ENCODE measurements at regions not wholly inside any gene's neighbourhood (a gene's known extent, or its start where the extent isn't known, plus 50 kb on each side); places are given as distances from the start of the nearest gene placed in this dataset.
"Not testable (repeated sequence)": the region's sequence is repeated elsewhere in the genome, so short reads cannot be mapped to it uniquely, and the experiment has no call there.

DNA sequence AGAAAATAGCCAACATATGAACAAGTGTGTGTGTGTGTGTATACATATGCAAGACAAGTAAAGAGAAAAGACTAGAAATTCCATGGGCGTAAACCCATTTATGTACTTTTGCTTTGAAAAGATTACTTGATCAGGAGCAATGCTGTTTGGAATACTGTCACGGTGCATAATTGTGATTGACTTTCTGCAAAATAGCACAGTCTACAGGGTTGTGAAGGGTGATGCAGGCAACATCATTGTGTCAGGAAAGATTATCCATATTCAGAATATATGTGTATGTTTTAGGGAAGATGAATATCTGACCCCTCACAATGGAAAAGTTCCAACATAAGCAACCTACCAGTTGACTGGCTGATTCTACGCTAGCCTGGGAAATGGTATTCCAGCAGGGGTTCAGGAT lies 307.7 kb downstream of the JRKL start:
- DNase-seq = no peak

DNA sequence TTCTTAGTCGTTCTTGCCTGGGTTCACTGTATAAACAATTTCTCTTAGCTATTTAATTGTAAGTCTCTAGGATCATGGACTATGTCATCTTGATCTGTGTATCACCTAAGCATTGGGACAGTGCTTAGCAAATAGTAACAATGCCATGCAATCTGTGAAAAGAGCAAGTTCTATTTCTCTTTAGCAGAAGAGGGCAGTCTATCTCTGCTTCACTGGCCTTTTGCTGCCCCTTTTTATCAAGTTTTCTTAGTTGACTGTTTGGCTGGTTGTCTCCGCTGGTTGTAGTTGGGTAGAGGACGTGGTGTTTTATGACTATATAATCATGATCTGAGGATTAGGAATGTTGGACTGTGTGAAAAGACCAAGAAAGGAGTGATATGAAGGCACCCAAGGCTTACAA lies 315.0 kb downstream of the JRKL start:
- no peak for DNase-seq

DNA sequence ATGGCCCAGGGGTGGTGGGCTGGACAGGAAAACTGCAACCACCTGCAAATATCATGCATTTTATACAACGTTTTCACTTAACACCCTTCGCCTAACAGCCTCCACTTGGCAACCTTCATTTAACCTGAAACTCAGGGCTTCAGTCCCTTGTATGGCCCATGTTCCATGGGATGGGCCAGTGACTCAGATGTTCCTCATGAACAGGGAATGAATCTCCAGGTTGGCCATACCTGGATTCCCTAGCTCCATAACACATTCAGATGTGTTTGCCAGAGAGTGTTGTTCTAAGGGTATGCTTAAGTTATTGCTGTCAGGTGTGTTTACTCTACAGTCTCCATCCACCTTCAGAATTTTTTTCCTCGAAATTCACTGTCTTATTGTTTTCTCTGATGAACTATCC lies 316.9 kb downstream of the JRKL start:
- DNase-seq = no peak

DNA sequence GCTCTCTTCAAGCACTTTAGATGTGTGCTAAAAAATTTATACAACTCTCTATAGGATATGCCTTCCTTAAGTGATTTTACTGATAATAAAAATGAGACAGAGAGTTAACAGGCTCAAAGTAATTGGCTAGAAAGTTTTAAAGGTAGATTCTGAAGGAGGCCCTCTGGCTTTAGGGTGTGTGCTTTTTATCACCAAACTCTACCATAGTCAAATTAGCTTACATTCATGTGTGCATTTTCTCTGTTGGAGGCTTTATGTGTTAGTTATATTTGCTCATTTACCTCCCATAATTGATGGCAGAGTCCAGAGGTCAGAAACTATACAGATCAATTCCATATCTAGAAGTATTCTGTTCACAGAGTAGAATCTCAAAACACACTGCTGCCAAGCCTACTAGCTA lies 317.5 kb downstream of the JRKL start:
- no peak for DNase-seq

DNA sequence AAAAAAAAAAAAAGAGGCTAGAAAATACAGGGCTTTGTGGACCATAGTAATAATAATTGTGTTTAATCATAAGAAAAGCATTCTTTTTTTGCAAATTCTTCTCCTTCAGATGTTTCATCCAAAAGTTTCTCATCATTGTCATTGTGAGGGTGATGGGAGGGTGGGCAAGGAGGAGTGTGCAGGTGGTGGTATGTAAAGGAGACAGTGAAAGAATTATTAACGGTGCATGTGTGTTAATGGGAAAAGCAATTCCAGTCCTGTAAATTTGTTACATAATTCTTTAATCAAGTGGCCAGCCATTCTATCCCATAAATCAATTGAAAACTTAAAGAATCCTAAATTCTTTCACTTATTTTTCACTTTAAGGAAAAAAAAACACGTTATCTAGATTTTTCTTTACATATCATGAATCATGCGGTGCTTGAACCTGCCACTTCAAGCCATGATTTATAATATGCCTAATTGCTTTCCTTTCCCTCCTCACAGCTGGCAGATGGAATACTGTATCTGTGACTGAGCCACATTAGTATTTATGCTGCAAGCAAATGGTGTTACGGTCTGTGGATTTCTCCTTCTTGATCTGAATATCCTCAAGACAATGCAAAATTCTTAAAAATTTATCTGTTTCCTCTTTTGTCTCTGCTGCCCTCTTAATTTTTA lies 318.5 kb downstream of the JRKL start:
- DNase-seq = no peak

DNA sequence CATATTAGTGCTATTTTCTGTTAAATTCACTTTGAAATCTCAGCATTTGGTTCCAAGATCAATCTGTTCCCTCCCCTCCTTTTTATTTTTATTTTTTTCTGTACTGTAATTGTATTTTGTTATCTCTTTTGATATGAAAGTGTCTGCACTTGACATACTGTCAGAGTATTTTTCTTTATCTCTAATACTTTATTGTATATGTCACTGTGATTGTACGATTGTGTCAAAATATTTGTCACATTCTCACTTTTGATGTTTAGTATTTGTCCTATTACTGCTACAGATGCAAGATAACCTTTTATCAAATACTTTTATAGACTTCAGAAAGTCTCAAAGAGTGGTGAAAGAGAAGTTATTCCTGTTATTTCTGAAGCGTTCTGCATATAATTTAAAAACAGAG lies 323.5 kb downstream of the JRKL start:
- DNase-seq = no peak

DNA sequence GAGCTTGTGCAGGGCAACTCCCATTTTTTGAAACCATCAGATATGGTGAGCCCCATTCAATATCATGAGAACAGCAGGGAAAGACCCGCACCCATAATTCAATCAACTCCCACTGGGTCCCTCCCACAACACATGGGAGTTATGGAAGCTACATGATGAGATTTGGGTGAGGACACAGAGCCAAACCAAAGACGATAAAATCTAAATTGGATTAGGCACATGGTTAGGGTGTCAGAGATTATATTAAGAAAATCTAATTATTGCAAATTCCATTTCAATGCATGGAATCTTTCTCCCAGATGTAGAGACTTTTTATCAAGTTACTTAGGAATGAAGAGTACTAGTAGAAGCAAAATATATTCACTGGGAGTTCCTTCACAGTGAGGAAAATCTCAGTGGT lies 324.9 kb downstream of the JRKL start:
- DNase-seq = no peak

DNA sequence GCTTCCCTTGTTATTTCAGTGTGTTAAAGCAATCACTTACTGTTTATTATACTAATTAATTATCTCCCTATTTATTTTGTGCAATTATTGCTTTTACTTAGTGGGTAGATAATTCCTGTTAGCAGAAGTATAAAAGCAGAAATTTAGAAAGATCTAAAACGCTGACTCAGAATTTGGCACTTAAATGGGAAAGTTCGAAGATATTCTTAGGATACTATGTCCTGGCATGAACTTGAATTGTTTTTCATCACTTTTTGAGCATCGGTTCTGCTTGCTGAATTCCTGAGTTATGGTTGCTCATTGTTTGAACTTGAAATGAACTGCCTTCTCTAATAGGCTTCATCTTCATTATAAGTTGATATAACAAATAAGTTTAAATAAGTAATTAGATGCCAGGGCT lies 325.4 kb downstream of the JRKL start:
- peak; percentile 5 for DNase-seq

DNA sequence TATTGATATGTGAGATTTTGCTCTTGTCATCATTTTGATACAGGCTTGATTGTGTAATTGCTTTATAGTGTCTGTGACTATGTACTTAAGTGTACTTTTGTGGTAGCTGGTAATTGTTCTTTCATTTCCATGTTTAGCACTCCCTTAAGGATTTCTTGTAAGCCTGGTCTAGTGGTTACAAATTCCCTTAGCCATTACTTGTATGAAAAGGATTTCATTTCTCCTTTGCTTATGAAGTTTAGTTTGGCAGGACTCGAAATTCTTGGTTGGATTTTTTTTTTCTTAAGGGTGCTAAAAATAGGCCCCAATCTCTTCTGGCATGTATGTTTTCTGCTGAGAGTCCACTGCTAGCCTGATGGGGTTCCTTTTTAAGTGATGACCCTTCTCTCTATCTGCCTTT lies 346.8 kb downstream of the JRKL start:
- no peak for DNase-seq

DNA sequence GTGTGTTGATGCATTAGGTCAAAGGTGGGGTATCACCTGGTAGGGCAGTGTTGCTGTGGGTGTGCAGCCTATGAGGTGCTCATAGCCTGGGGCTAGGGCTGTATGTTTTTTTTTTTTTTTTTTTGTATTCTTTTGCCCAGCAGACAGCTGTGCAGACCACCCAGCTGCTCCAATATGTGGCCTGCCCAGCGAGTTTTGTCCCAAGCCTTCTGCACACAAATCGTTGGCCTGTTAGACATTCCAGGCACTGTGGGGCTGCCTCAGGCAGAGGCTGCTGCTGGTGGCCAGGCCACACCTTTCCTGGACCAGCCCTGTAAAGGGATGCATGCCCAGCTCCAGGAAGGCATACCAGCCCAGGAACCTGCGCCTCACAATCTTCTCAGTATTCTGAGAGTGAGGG lies 348.5 kb downstream of the JRKL start:
- DNase-seq = no peak

DNA sequence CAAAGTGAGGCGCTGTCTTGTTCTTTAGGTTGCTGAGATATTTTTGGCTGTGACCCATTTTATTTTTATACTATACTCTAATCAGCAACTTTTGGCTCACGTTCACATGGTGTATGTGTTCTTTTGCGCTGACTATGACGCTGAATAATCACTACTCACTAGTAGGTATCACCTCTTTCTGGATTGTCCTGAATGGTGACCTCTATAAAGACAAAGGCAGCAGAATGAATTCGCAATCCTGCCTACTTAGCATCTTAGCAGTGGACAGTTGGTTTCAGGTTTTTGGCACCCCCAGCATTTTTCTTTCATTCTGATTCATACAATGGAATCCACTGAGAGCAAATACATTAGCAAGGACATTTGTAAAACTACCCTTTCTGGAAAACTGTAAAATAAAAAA lies 351.3 kb downstream of the JRKL start:
- DNase-seq = no peak

DNA sequence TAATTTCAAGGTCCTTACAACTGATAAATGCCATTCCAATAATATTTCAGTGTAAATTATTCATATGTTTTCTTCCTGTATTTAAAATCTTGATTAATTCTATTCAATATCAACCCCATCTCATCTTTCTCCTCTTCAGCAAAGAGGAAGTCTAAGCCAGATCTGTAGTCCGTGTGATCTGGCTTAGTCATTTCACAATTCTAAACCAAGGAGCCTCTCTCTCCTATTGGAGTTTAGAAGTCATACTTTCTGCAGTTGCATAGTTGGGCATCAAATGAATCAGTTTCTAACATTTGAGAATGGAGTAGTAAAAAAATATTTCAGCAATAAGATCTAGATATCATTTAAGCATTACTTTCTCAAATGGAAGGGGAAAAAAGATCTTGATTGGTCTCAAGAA lies 354.9 kb downstream of the JRKL start:
- no peak for DNase-seq

DNA sequence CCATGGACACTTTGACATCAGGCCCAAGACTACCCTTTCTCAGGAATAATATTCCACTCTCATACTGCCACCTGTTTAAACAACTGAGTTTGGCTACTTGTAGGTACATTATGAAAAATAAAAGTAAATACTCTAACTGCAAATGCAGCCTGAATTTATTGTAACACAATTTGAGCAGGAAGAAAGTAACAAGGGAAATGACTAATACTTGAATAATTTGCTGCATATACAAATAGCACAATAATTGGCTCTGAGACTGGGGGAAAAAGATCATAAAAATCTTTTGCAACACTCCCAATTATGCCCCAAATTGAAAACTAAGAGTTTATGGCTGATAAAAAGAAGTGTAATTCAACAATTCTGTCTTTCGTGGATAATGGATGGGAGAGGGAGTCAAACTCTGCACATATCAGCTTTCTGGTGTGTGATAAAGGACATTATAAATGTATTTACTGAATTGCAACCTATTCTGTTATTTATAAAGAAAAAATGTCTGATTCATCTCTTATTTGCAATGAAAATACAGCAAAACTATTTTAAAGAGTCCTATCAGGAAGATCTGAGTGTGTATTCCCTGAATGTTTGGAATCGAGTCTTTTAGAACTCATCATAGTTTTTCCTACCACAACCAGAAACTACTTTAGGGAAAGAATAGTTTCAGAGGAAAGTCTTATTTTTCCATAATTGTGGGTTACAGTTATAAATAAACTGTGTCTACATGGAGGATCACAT lies 359.0 kb downstream of the JRKL start:
- DNase-seq = peak; percentile 1

DNA sequence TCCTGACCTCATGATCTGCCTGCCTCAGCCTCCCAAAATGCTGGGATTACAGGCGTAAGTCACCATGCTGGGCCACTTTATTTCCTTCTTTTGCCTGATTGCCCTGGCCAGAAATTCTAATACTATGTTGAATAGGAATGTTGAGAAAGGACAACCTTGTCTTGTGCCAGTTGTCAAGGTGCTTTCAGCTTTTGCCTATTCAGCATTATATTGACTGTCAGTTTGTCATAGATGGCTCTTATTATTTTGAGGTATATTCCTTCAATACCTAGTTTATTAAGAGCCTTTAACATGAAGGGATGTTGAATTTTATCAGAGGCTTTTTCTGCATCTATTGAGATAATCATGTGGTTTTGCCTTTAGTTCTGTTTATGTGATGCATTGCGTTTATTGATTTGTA lies 362.0 kb downstream of the JRKL start:
- not testable (repeated sequence) for DNase-seq

DNA sequence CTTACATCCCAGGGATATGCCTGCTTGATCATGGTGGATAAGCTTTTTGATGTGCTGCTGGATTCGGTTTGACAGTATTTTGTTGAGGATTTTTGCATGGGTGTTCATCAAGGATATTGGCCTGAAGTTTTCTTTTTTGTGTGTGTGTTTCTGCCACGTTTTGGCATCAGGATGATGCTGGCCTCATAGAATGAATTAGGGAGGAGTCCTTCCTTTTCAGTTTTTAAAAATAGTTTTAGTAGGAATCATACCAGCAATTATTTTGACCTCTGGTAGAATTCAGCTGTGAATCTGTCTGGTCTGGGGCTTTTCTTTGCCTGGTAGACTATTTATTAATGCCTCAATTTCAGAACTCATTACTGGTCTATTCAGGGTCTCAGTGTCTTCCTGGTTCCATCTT lies 362.4 kb downstream of the JRKL start:
- no peak for DNase-seq

DNA sequence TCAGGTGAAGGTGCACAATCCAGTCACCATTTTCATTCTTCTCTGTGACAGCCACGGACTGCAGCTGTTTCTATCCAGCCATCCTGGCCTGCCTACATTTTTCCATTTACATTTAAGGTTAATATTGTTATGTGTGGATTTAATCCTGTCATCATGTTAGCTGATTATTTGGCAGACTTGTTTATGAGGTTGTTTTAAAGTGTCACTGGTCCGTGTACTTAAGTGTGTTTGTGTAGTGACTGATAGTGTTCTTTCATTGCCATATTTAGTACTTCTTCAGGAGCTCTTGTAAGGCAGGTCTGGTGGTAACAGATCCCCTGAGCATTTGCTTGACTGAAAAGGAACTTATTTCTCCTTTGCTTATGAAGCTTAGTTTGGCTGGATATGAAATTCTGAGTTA lies 364.2 kb downstream of the JRKL start:
- no peak for DNase-seq

DNA sequence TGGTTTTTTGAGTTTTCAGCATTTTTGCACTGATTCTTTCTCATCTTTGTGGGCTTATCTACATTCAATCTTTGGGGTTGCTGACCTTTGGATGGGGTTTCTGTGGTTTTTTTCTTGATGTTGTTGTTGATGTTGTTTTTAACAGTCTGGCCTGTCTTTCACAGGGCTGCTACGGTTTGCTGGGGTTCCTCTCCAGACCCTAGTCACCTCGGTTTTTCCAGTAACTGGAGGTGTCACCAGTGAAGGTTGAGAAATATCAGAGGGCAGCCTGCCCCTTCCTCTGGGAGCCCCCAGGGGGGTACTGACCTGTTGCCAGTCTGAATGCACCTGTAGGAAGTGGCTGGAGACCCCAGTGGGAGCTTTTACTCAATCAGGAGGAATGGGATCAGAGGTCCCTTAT lies 365.4 kb downstream of the JRKL start:
- DNase-seq = no peak

DNA sequence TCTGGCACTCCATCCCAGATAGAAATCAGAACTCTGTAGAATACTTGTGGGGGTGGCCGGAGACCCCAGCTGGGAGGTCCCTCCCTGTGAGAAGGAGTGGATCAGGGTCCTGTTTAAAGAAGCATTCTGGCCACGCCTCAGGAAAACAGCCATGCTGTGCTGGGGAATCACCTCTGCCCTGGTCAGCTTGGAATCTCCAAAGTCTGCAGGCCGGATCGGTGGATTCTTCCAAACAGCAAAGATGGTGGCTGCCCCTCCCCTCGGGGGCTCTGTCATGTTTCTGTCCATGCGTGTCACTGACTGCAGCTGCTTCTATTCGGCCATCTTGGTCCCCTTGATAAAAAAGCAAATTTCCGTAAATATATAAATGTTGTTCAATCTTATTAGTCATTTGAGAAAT lies 365.9 kb downstream of the JRKL start:
- DNase-seq = no peak

DNA sequence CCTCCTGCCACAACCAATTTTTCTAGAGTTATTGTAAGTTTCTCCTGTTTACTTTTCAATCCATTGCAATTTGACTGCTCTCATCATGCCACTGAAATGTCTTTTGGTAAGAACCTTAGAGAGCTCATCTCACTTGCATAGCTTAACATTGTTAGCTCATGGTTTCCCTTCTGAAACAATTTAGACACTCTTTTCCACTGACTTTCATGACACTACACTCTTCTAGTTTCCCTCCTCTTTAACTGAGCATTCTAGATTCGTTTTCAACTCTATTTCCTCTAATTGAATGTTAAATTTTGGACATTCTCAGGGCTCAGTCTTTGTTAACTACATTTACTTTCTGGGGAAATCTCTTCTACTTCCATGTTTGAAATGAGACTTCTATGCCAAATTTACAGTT lies 369.1 kb downstream of the JRKL start:
- no peak for DNase-seq

DNA sequence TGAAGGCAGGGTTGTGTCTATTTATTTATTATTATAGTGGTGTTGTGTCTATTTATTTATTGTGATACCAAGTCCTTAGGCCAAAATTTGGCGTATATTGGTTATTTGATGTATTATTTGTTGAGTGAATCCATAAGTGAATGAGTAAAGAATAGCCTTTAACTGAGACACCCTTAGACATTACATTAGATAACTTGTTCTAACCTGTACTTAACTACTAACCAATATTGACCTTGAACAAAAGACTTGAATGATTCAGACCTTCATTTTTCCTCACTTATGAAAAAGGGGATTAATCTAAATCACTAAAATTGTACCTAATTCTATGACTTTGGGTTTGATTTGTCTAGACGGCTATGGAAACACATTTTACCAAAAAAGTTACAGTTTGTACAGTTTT lies 370.5 kb downstream of the JRKL start:
- no peak for DNase-seq

DNA sequence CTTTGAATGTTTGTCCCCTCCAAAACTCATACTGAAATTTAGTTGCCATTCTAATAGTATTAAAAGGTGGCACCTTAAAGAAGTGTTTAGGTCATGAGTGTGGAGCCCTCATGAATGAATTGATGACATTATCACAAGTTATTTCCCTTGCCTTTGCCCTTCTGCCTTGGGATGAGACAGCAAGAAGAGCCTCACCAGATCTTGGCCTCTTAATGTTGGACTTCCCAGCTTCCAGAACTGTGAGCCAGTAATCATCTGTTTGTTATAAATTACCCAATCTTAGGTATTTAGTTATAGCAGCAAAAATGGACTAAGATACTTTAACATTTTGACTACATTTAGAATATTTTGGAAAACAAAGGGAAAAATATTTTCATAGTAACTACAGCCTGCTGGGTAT lies 371.0 kb downstream of the JRKL start:
- DNase-seq = no peak

DNA sequence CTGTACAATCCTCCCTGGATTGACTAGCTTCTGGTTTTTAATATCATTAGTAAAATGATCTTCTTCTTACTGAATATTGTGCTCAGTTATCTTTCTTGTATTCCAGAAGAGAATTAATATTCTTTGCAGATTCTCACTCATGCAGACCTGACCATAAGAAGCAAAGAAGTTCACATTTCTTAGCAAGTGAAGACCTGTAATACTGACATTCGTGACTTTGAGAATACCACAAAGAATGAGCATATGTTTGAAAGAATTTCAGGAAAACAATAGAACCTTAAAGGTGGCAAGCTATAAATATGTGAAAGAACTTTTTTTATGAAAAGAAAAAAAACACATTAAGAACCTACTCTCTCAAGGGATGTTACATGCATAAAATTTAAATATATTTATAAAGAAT lies 371.6 kb downstream of the JRKL start:
- DNase-seq = no peak

DNA sequence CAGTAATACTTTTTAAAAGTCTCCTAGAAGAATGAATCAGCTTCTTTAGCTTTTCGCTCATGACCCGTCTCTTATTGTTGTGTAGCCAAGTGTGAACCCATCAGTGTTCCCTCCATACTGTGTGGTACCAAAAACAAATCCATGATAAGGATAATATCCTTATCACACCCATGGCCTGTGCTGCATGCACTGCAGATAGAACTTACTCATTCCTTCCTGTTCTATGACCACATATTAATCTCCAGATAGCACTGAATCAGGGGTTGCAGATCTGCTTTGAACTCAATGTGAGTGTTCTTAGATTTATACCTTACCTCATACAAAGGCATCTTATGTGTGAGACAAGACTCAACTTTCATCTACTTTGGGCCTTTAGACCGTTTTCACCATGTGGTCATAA lies 373.4 kb downstream of the JRKL start:
- no peak for DNase-seq

DNA sequence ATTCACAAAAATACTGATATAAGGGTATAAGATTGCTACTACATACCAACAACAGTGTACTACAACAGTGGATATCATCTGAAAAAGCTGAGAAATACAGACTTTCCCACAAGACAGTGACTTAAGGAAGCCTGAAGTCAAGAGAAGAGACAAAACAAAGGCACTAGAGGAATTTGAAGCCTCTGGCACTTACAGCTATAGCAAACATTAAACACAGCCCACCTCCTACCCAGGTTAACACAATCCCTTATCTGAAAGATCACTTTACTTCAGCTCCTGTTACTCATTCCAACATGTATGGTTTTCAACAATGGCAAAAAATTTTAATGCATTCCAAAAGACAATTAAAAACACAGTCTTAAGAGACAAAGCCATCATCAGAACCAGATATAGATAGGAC lies 388.5 kb downstream of the JRKL start:
- no peak for DNase-seq

All from muscle of arm (tissue), 1 donor.